Smooth muscle cell (in vitro differentiated cells): ENCODE measurements at regions not wholly inside any gene's neighbourhood (a gene's known extent, or its start where the extent isn't known, plus 50 kb on each side); places are given as distances from the start of the nearest gene placed in this dataset.
"Not testable (repeated sequence)": the region's sequence is repeated elsewhere in the genome, so short reads cannot be mapped to it uniquely, and the experiment has no call there.

Experiments
- DNase-seq: peaks from one replicate; lab custom pipeline; 2025; ENCODE audit not compliant: unreplicated experiment; lab: John Stamatoyannopoulos, UW
- H2AFZ ChIP-seq: fragments of 200-600 bp; sonication (generic); 2 replicates; pipeline ENCODE4 v1.6.0; 2016; ENCODE audit warnings: antibody characterized with exemption, low read depth, mild to moderate bottlenecking
- H3F3A ChIP-seq: fragments of 200-600 bp; sonication (generic); 2 replicates; pipeline ENCODE4 v1.6.0; 2017; ENCODE audit warnings: antibody characterized with exemption, low read depth
- H3K27ac ChIP-seq: fragments of 200-600 bp; sonication (generic); 2 replicates; pipeline ENCODE4 v1.5.1; 2016; ENCODE audit warnings: low read depth, mild to moderate bottlenecking
- H3K27me3 ChIP-seq: fragments of 200-600 bp; sonication (generic); 2 replicates; pipeline ENCODE4 v1.6.1; 2016; ENCODE audit warnings: low read depth, mild to moderate bottlenecking
- H3K36me3 ChIP-seq: fragments of 200-600 bp; sonication (generic); 2 replicates; pipeline ENCODE4 v1.5.1; 2016; ENCODE audit warnings: low read depth
- H3K4me1 ChIP-seq: fragments of 200-600 bp; sonication (generic); 2 replicates; pipeline ENCODE4 v1.5.1; 2016; ENCODE audit warnings: low read depth
- H3K4me2 ChIP-seq: fragments of 200-600 bp; sonication (generic); 2 replicates; pipeline ENCODE4 v1.6.0; 2016; ENCODE audit warnings: mild to moderate bottlenecking
- H3K4me3 ChIP-seq: fragments of 200-600 bp; sonication (generic); 2 replicates; pipeline ENCODE4 v1.5.1; 2016; ENCODE audit warnings: mild to moderate bottlenecking
- H3K79me2 ChIP-seq: fragments of 200-600 bp; sonication (generic); 2 replicates; pipeline ENCODE4 v1.6.0; 2016; ENCODE audit warnings: low read depth, mild to moderate bottlenecking
- H3K9ac ChIP-seq: fragments of 200-600 bp; sonication (generic); 2 replicates; pipeline ENCODE4 v1.6.0; 2016; ENCODE audit warnings: low read depth
- H3K9me3 ChIP-seq: fragments of 200-600 bp; sonication (generic); replicated peaks from 2 replicates; pipeline ENCODE4 v1.5.1; 2016; ENCODE audit warnings: low read depth
- H4K20me1 ChIP-seq: fragments of 200-600 bp; sonication (generic); 2 replicates; pipeline ENCODE4 v1.6.0; 2016; ENCODE audit warnings: low read depth
- WGBS: methylation state at CpG from one replicate; pipeline ENCODE4 v1.1.7; 2016; ENCODE audit warnings: low lambda C conversion rate; 5-methylcytosine and 5-hydroxymethylcytosine counted together
- TF ChIP-seq, protein P1 (sequence below): fragments of 200-600 bp; sonication (generic); IDR thresholded peaks from 2 replicates; pipeline ENCODE4 v1.5.1; 2017; ENCODE audit warnings: borderline replicate concordance, mild to moderate bottlenecking, antibody characterized with exemption; ENCODE audit not compliant: insufficient read depth, poor library complexity, severe bottlenecking

DNA sequence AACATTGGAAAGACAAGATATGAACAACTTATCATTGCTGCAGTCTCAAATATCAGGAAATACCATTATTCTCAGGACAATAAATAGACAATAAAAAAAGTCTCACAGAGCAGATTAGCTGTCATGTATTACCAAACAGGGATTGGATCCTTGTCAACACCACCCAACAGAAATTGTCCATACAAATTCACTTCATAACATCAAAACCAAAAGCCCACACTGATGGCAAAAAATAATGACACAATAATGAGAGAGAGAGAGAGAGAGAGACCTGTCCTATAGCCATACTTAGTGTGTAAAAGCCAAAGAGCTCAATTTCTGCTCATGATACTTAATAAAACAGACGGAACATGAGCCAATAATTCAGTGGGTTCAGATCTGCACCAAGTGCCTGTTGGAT lies 96.5 kb downstream of the PPIAL4G start:
- 94% methylated on average over 1 of the region's 1 CpG for WGBS
- Histone ChIP-seq H3K4me1 (peaks cover 8% of the 10 kb centered on the region), H3K27me3 (no peaks in the 10 kb centered on the region), H3K9ac (no peak overlapping the region), H3K79me2 (no peaks in the 10 kb centered on the region), H3K9me3 (no peaks in the 10 kb centered on the region), H4K20me1 (no peaks in the 10 kb centered on the region), H2AFZ (no peak overlapping the region), H3K27ac (no peak overlapping the region), H3F3A (peaks cover 5% of the 10 kb centered on the region), H3K4me3 (no peak overlapping the region), H3K4me2 (no peak overlapping the region), H3K36me3 (no peaks in the 10 kb centered on the region)
- DNase-seq = no peak
- TF ChIP-seq, protein P1, sequence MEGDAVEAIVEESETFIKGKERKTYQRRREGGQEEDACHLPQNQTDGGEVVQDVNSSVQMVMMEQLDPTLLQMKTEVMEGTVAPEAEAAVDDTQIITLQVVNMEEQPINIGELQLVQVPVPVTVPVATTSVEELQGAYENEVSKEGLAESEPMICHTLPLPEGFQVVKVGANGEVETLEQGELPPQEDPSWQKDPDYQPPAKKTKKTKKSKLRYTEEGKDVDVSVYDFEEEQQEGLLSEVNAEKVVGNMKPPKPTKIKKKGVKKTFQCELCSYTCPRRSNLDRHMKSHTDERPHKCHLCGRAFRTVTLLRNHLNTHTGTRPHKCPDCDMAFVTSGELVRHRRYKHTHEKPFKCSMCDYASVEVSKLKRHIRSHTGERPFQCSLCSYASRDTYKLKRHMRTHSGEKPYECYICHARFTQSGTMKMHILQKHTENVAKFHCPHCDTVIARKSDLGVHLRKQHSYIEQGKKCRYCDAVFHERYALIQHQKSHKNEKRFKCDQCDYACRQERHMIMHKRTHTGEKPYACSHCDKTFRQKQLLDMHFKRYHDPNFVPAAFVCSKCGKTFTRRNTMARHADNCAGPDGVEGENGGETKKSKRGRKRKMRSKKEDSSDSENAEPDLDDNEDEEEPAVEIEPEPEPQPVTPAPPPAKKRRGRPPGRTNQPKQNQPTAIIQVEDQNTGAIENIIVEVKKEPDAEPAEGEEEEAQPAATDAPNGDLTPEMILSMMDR = no peak

DNA sequence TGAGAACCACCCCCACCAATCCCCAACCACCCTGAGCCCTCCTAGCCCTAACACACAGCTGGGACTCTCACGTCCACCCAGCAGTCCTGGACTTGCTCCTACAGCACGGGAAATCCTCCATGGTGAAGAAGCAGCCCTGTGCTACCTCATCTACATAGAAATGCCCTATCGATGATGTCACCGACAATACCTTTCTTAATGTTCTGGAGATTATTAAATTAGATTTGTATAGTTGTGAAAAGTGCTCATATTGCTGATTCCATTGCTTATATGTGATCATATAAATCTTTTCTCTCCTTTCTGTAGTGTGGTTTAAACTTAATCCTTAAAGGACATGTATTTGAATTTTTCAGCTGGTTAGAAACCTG lies 97.1 kb downstream of the PPIAL4G start:
- H3K9me3 ChIP-seq, H3K36me3 ChIP-seq, H3K79me2 ChIP-seq, H3K27ac ChIP-seq, H3K4me1 ChIP-seq, H3F3A ChIP-seq, H3K4me3 ChIP-seq, H3K27me3 ChIP-seq, H2AFZ ChIP-seq, H3K9ac ChIP-seq, H3K4me2 ChIP-seq, DNase-seq, H4K20me1 ChIP-seq: not testable (repeated sequence)
- WGBS = 71% methylated on average over 4 of the region's 4 CpGs

- Histone ChIP-seq H3K27ac (no peak overlapping the region), H3K9me3 (no peaks in the 10 kb centered on the region), H3K36me3 (no peaks in the 10 kb centered on the region), H3K4me3 (no peak overlapping the region), H3K4me2 (no peak overlapping the region), H3K4me1 (peaks cover 8% of the 10 kb centered on the region), H4K20me1 (no peaks in the 10 kb centered on the region), H3K79me2 (no peaks in the 10 kb centered on the region), H3K27me3 (no peaks in the 10 kb centered on the region), H2AFZ (no peak overlapping the region), H3K9ac (no peak overlapping the region), H3F3A (peaks cover 5% of the 10 kb centered on the region)
- TF ChIP-seq, protein P1 = no peak
- no peak for DNase-seq
- 81% methylated on average over 4 of the region's 4 CpGs for whole genome bisulfite sequencing
Observed at GRCh38 chr1:148385371-148386030, 97.6 kb downstream of the PPIAL4G start.

- H3K36me3 ChIP-seq = no peaks in the 10 kb centered on the region
- H3K4me2 ChIP-seq = no peak overlapping the region
- H3K79me2 ChIP-seq = no peaks in the 10 kb centered on the region
- no peaks in the 10 kb centered on the region for H3K9me3 ChIP-seq
- no peaks in the 10 kb centered on the region for H3K27me3 ChIP-seq
- peaks cover 5% of the 10 kb centered on the region for H3F3A ChIP-seq
- no peak overlapping the region for H2AFZ ChIP-seq
- no peak for DNase-seq
- no peaks in the 10 kb centered on the region for H4K20me1 ChIP-seq
- no peak overlapping the region for H3K27ac ChIP-seq
- WGBS = 75% methylated on average over 5 of the region's 5 CpGs
- H3K4me1 ChIP-seq = peaks cover 5% of the 10 kb centered on the region
- H3K4me3 ChIP-seq = no peak overlapping the region
- H3K9ac ChIP-seq = no peak overlapping the region
- TF ChIP-seq, protein P1 = no peak
Observed at GRCh38 chr1:148383966-148384365, 99.1 kb downstream of the PPIAL4G start.
